ENCODE measurements at regions not wholly inside any gene's neighbourhood (a gene's known extent, or its start where the extent isn't known, plus 50 kb on each side); places are given as distances from the start of the nearest gene placed in this dataset.

- TF ChIP-seq CTCF (IDR thresholded peaks at IDR 0.05; ENCODE audit: low read depth, low read length) (no peak), MYC (IDR thresholded peaks at IDR 0.05; ENCODE audit: low read depth, low read length) (no peak), MAX (IDR thresholded peaks at IDR 0.05; ENCODE audit: low read depth, low read length) (no peak), POLR2A (IDR thresholded peaks at IDR 0.05; ENCODE audit: extremely low read depth, insufficient read length) (no peak)
- no peak for DNase-seq (ENCODE audit: low read depth)
- H3K4me3 ChIP-seq (ENCODE audit: low read depth, low read length) = no peak overlapping the region
Observed at GRCh38 chr13:31681133-31681532, 58.2 kb upstream of the RXFP2 start.

- TF ChIP-seq MAX (IDR thresholded peaks at IDR 0.05; ENCODE audit: low read depth, low read length) (no peak), MYC (IDR thresholded peaks at IDR 0.05; ENCODE audit: low read depth, low read length) (no peak), POLR2A (IDR thresholded peaks at IDR 0.05; ENCODE audit: extremely low read depth, insufficient read length) (no peak), CTCF (IDR thresholded peaks at IDR 0.05; ENCODE audit: low read depth, low read length) (no peak)
- DNase-seq (ENCODE audit: low read depth) = no peak
- no peak overlapping the region for H3K4me3 ChIP-seq (ENCODE audit: low read depth, low read length)
Observed at GRCh38 chr13:31684466-31684865, 54.9 kb upstream of the RXFP2 start.

GRCh38 chr13:31686670-31687425 is 52.5 kb upstream of the RXFP2 start:
- no peak overlapping the region for H3K4me3 ChIP-seq (ENCODE audit: low read depth, low read length)
- DNase-seq (ENCODE audit: low read depth) = no peak
- TF ChIP-seq POLR2A (IDR thresholded peaks at IDR 0.05; ENCODE audit: extremely low read depth, insufficient read length) (no peak), MAX (IDR thresholded peaks at IDR 0.05; ENCODE audit: low read depth, low read length) (no peak), MYC (IDR thresholded peaks at IDR 0.05; ENCODE audit: low read depth, low read length) (no peak), CTCF (IDR thresholded peaks at IDR 0.05; ENCODE audit: low read depth, low read length) (no peak)

All from NB4 (cell line).